ENCODE measurements at regions not wholly inside any gene's neighbourhood (a gene's known extent, or its start where the extent isn't known, plus 50 kb on each side); places are given as distances from the start of the nearest gene placed in this dataset.

DNA sequence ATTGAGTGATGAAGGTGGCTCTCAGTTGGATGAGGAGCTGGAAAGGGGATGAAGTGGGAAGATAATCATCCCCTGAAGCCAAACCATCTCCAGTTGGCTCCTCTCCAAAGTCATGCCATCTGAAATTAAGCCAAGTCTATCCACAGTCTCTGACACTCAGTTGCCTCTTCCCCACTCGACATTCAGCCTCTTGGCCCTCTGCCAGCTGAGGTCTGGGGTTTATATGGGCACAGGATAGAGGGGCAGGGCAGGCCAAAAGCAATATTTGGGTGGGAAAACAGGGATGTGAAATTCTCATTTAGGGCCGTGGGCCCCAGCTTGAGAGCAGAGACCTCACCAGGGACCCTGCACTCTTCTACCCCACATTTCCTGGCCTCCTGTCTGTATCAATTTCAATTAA lies 85.9 kb downstream of the SLITRK1 start:
- no peaks in the 10 kb centered on the region for H3K27me3 ChIP-seq (ENCODE audit: insufficient read depth, poor library complexity, severe bottlenecking)
- H3K27ac ChIP-seq (ENCODE audit: poor library complexity, severe bottlenecking), result no peak overlapping the region
- TF ChIP-seq, protein P1, sequence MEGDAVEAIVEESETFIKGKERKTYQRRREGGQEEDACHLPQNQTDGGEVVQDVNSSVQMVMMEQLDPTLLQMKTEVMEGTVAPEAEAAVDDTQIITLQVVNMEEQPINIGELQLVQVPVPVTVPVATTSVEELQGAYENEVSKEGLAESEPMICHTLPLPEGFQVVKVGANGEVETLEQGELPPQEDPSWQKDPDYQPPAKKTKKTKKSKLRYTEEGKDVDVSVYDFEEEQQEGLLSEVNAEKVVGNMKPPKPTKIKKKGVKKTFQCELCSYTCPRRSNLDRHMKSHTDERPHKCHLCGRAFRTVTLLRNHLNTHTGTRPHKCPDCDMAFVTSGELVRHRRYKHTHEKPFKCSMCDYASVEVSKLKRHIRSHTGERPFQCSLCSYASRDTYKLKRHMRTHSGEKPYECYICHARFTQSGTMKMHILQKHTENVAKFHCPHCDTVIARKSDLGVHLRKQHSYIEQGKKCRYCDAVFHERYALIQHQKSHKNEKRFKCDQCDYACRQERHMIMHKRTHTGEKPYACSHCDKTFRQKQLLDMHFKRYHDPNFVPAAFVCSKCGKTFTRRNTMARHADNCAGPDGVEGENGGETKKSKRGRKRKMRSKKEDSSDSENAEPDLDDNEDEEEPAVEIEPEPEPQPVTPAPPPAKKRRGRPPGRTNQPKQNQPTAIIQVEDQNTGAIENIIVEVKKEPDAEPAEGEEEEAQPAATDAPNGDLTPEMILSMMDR (IDR thresholded peaks at IDR 0.05; ENCODE audit: poor library complexity, severe bottlenecking), result no peak
- no peak overlapping the region for H3K4me3 ChIP-seq (ENCODE audit: severe bottlenecking)
- ATAC-seq (ENCODE audit: low read depth) (no peak), DNase-seq (ENCODE audit: low spot score) (no peak)
- H3K4me1 ChIP-seq (ENCODE audit: insufficient read depth, poor library complexity, severe bottlenecking), result peaks cover 6% of the 10 kb centered on the region
- H3K36me3 ChIP-seq (ENCODE audit: low read depth), result no peaks in the 10 kb centered on the region
- H3K9me3 ChIP-seq (ENCODE audit: severe bottlenecking), result no peaks in the 10 kb centered on the region

DNA sequence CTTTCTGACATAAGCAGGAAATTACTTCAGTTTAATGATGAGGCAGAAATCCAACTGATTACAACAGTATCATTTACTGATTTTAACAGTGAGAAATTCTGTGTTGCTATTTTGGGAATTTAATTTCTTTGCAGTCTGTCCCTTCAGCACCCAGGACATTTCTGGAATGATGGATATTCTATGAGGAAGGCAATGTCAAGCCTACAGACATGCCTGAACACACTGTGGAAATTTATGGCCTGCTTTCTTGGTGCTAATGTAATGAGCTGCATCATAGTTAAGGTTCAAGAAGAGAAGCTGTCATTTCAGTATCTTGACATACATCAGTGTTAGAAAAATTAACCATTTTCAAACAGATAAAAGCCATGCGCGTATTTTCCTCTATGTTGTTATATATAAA lies 87.7 kb downstream of the SLITRK1 start:
- H3K27ac ChIP-seq (ENCODE audit: poor library complexity, severe bottlenecking), result no peak overlapping the region
- TF ChIP-seq, protein P1 (IDR thresholded peaks at IDR 0.05; ENCODE audit: poor library complexity, severe bottlenecking), result no peak
- H3K4me1 ChIP-seq (ENCODE audit: insufficient read depth, poor library complexity, severe bottlenecking), result peaks cover 6% of the 10 kb centered on the region
- no peaks in the 10 kb centered on the region for H3K27me3 ChIP-seq (ENCODE audit: insufficient read depth, poor library complexity, severe bottlenecking)
- no peak for DNase-seq (ENCODE audit: low spot score)
- no peaks in the 10 kb centered on the region for H3K36me3 ChIP-seq (ENCODE audit: low read depth)
- no peak for ATAC-seq (ENCODE audit: low read depth)
- no peaks in the 10 kb centered on the region for H3K9me3 ChIP-seq (ENCODE audit: severe bottlenecking)
- no peak overlapping the region for H3K4me3 ChIP-seq (ENCODE audit: severe bottlenecking)

DNA sequence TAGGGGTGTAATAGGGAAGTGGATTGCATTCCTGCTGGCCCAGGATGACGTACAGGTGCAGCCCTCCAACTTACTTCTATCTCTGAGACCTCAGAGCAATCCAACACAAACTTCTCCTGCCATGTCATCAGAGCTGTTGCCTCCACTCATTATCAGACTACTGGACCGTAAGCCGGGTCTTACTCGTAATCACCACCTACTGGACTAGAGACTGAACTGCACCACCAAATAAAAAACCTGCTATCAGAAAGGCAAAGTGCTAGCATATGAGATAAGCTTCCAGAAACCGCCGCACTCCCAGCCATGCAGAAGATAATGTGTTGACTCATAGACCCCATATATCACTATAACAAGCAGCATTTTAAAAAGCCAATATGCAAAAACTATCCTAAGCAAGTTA lies 102.0 kb downstream of the SLITRK1 start:
- Histone ChIP-seq H3K27me3 (ENCODE audit: insufficient read depth, poor library complexity, severe bottlenecking) (no peaks in the 10 kb centered on the region), H3K4me3 (ENCODE audit: severe bottlenecking) (no peak overlapping the region), H3K36me3 (ENCODE audit: low read depth) (no peaks in the 10 kb centered on the region), H3K4me1 (ENCODE audit: insufficient read depth, poor library complexity, severe bottlenecking) (no peaks in the 10 kb centered on the region), H3K27ac (ENCODE audit: poor library complexity, severe bottlenecking) (no peak overlapping the region), H3K9me3 (ENCODE audit: severe bottlenecking) (no peaks in the 10 kb centered on the region)
- DNase-seq (ENCODE audit: low spot score) (no peak), ATAC-seq (ENCODE audit: low read depth) (no peak; the same call in 2 of the 3 replicates)
- TF ChIP-seq, protein P1 (IDR thresholded peaks at IDR 0.05; ENCODE audit: poor library complexity, severe bottlenecking), result peak; percentile 44

DNA sequence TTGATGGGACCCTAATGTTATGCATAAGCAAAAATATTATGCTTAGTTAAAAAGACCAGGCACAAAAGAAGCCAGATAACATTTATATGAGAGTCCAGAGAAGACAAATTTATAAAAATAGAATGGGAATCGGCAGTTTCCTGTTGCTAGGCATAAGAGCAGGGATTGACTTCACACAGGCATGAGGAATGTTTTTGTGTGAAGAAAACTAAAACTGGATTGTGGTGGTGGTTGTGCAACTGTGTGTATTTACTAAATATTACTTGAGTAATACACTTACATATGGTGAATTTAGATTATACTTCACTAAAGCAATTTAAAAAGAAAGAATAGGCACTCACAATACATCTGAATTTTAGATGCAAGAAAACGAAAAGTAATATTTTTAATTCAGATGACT lies 108.3 kb downstream of the SLITRK1 start:
- ATAC-seq (ENCODE audit: low read depth), result no peak
- no peak overlapping the region for H3K27ac ChIP-seq (ENCODE audit: poor library complexity, severe bottlenecking)
- TF ChIP-seq, protein P1 (IDR thresholded peaks at IDR 0.05; ENCODE audit: poor library complexity, severe bottlenecking), result no peak
- no peaks in the 10 kb centered on the region for H3K27me3 ChIP-seq (ENCODE audit: insufficient read depth, poor library complexity, severe bottlenecking)
- no peaks in the 10 kb centered on the region for H3K36me3 ChIP-seq (ENCODE audit: low read depth)
- no peak for DNase-seq (ENCODE audit: low spot score)
- H3K4me3 ChIP-seq (ENCODE audit: severe bottlenecking), result no peak overlapping the region
- no peaks in the 10 kb centered on the region for H3K9me3 ChIP-seq (ENCODE audit: severe bottlenecking)
- no peaks in the 10 kb centered on the region for H3K4me1 ChIP-seq (ENCODE audit: insufficient read depth, poor library complexity, severe bottlenecking)

DNA sequence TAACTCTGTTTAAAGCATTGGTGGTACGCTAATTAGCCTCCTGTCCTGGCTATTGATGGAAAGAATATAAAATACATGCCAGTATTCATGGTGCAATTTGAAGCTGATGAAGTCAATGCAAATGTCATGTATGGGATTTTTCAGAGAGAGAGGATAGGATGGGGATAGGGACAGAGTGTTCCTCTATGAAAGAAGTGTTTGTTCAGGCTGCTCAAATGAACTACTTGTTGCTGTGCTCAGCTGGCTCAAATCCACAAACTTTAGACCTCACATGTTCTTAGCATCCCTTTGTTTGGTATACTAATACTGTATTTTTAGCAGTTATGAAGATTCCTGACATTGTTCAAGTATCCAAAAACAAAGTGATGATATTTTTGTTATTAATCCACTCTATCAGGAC lies 116.5 kb downstream of the SLITRK1 start:
- H3K4me3 ChIP-seq (ENCODE audit: severe bottlenecking), result no peak overlapping the region
- ATAC-seq (ENCODE audit: low read depth), result no peak
- H3K9me3 ChIP-seq (ENCODE audit: severe bottlenecking), result no peaks in the 10 kb centered on the region
- no peaks in the 10 kb centered on the region for H3K4me1 ChIP-seq (ENCODE audit: insufficient read depth, poor library complexity, severe bottlenecking)
- no peaks in the 10 kb centered on the region for H3K27me3 ChIP-seq (ENCODE audit: insufficient read depth, poor library complexity, severe bottlenecking)
- no peak for DNase-seq (ENCODE audit: low spot score)
- TF ChIP-seq, protein P1 (IDR thresholded peaks at IDR 0.05; ENCODE audit: poor library complexity, severe bottlenecking), result no peak
- no peaks in the 10 kb centered on the region for H3K36me3 ChIP-seq (ENCODE audit: low read depth)
- H3K27ac ChIP-seq (ENCODE audit: poor library complexity, severe bottlenecking), result no peak overlapping the region
